Calu3 (cell line): ENCODE measurements at regions not wholly inside any gene's neighbourhood (a gene's known extent, or its start where the extent isn't known, plus 50 kb on each side); places are given as distances from the start of the nearest gene placed in this dataset.

Source experiments
- BruUV-seq: library from RNA; stranded (reverse); fragments of 400-500 nt; replicated peaks from 2 replicates; lab custom pipeline; 2021; lab: Mats Ljungman, UMichigan
- CTCF ChIA-PET: fragments of 300-600 bp; sonication (Branson Sonifier 250); formaldehyde crosslinking; loops from one replicate; lab custom pipeline; 2022; ENCODE audit warnings: antibody characterized with exemption; lab: Charles Lee
- DNase-seq: peaks from one replicate; pipeline ENCODE4 v3.0.0; 2022
- H3K27ac Mint-ChIP-seq: one replicate; pipeline ENCODE4 v1.8.0; 2022; ENCODE audit warnings: mixed read lengths; ENCODE audit not compliant: unreplicated experiment
- H3K27me3 Mint-ChIP-seq: one replicate; pipeline ENCODE4 v1.8.0; 2022; ENCODE audit warnings: mixed read lengths; ENCODE audit not compliant: unreplicated experiment
- H3K36me3 Mint-ChIP-seq: one replicate; pipeline ENCODE4 v1.8.0; 2022; ENCODE audit warnings: mild to moderate bottlenecking, moderate library complexity, mixed read lengths; ENCODE audit not compliant: insufficient read depth, unreplicated experiment
- H3K4me1 Mint-ChIP-seq: one replicate; pipeline ENCODE4 v1.8.0; 2022; ENCODE audit warnings: mild to moderate bottlenecking, low read depth, mixed read lengths; ENCODE audit not compliant: unreplicated experiment
- H3K4me3 Mint-ChIP-seq: one replicate; pipeline ENCODE4 v1.8.0; 2022; ENCODE audit warnings: mild to moderate bottlenecking, low read depth, moderate library complexity, mixed read lengths; ENCODE audit not compliant: unreplicated experiment
- H3K9me3 Mint-ChIP-seq: one replicate; pipeline ENCODE4 v1.8.0; 2022; ENCODE audit warnings: low read depth, mixed read lengths; ENCODE audit not compliant: unreplicated experiment
- CTCF ChIP-seq: fragments of 200-600 bp; IDR thresholded peaks from one replicate; pipeline ENCODE4 v1.8.0; 2022; ENCODE audit warnings: antibody characterized with exemption; ENCODE audit not compliant: unreplicated experiment
- intact Hi-C: fragments of 100-400 bp; cut with micrococcal nuclease; formaldehyde crosslinking; loops from one replicate; pipeline ENCODE4 v1.10.0; 2022; ENCODE audit not compliant: unreplicated experiment

GRCh38 chr1:173415490-173415889, 61.6 kb upstream of the PRDX6 start:
- no peak for TF ChIP-seq CTCF
- no peak overlapping the region for H3K27ac Mint-ChIP-seq
- DNase-seq: no peak
- H3K27me3 Mint-ChIP-seq: no peaks in the 10 kb centered on the region
- H3K9me3 Mint-ChIP-seq: no peaks in the 10 kb centered on the region
- H3K36me3 Mint-ChIP-seq: no peaks in the 10 kb centered on the region
- no peak overlapping the region for H3K4me3 Mint-ChIP-seq
- CTCF ChIA-PET: no interaction called here
- intact Hi-C loops: no loop called here
- BruUV-seq: no TSS peak
- H3K4me1 Mint-ChIP-seq: peaks cover 7% of the 10 kb centered on the region

- DNase-seq: no peak
- Mint-ChIP-seq H3K4me1 (peaks cover 10% of the 10 kb centered on the region), H3K4me3 (no peak overlapping the region), H3K36me3 (no peaks in the 10 kb centered on the region), H3K9me3 (no peaks in the 10 kb centered on the region), H3K27me3 (no peaks in the 10 kb centered on the region), H3K27ac (no peak overlapping the region)
- TF ChIP-seq CTCF: no peak
- CTCF ChIA-PET: no interaction called here
- no TSS peak for BruUV-seq
- intact Hi-C loops: no loop called here
Observed at GRCh38 chr1:173415905-173416450, 61.2 kb upstream of the PRDX6 start.

- CTCF ChIA-PET: interaction anchor here (0.6 kb wide), 1 partner anchor 703 kb away, joined by 4 read pairs; no protein-coding TSS in a partner anchor
- Mint-ChIP-seq H3K4me1 (peaks cover 18% of the 10 kb centered on the region), H3K36me3 (no peaks in the 10 kb centered on the region), H3K27ac (no peak overlapping the region), H3K9me3 (no peaks in the 10 kb centered on the region), H3K4me3 (no peak overlapping the region), H3K27me3 (no peaks in the 10 kb centered on the region)
- DNase-seq: no peak
- intact Hi-C loops: no loop called here
- BruUV-seq: no TSS peak
- TF ChIP-seq CTCF: no peak
Observed at GRCh38 chr1:173417563-173417962, 59.6 kb upstream of the PRDX6 start.

GRCh38 chr1:173418107-173418985, 58.8 kb upstream of the PRDX6 start:
- no peak for TF ChIP-seq CTCF
- BruUV-seq: no TSS peak
- Mint-ChIP-seq H3K27ac (no peak overlapping the region), H3K9me3 (no peaks in the 10 kb centered on the region), H3K4me1 (peaks cover 19% of the 10 kb centered on the region), H3K36me3 (no peaks in the 10 kb centered on the region), H3K4me3 (no peak overlapping the region), H3K27me3 (no peaks in the 10 kb centered on the region)
- CTCF ChIA-PET: no interaction called here
- intact Hi-C loops: no loop called here
- no peak for DNase-seq
